Mesendoderm (in vitro differentiated cells): ENCODE measurements at regions not wholly inside any gene's neighbourhood (a gene's known extent, or its start where the extent isn't known, plus 50 kb on each side); places are given as distances from the start of the nearest gene placed in this dataset.

Experiments used
- DNase-seq: peaks from one replicate; pipeline ENCODE4 v3.0.0; 2013
- H2AK5ac ChIP-seq: 2 replicates; pipeline ENCODE4 v1.6.1; 2013; ENCODE audit warnings: low read length, inconsistent platforms
- H2BK120ac ChIP-seq: 2 replicates; pipeline ENCODE4 v1.6.1; 2013; ENCODE audit warnings: low read depth, mild to moderate bottlenecking, low read length, moderate library complexity, mixed read lengths
- H2BK15ac ChIP-seq: replicated peaks from 2 replicates; pipeline ENCODE4 v1.6.1; 2013; ENCODE audit warnings: low read depth, mild to moderate bottlenecking, moderate library complexity
- H2BK5ac ChIP-seq: 2 replicates; pipeline ENCODE4 v1.6.1; 2013; ENCODE audit warnings: low read length, inconsistent platforms
- H3K18ac ChIP-seq: 2 replicates; pipeline ENCODE4 v1.6.1; 2013; ENCODE audit warnings: mild to moderate bottlenecking, low read length, mixed read lengths
- H3K23ac ChIP-seq: one replicate; pipeline ENCODE4 v1.6.1; 2013; ENCODE audit warnings: low read length
- H3K27ac ChIP-seq: 2 replicates; pipeline ENCODE4 v1.5.1; 2013; ENCODE audit warnings: low read depth, mild to moderate bottlenecking, inconsistent platforms, low read length, moderate library complexity
- H3K27me3 ChIP-seq: 2 replicates; pipeline ENCODE4 v1.6.1; 2013; ENCODE audit warnings: low read length, control low read depth, mild to moderate bottlenecking, inconsistent platforms; ENCODE audit not compliant: insufficient read depth, poor library complexity
- H3K36me3 ChIP-seq: 2 replicates; pipeline ENCODE4 v1.6.1; 2013; ENCODE audit warnings: low read length, inconsistent platforms; ENCODE audit not compliant: control insufficient read depth, insufficient read depth
- H3K4ac ChIP-seq: one replicate; pipeline ENCODE4 v1.6.1; 2013; ENCODE audit warnings: low read depth, mild to moderate bottlenecking, low read length, moderate library complexity
- H3K4me1 ChIP-seq: 2 replicates; pipeline ENCODE4 v1.6.1; 2013; ENCODE audit warnings: low read depth, low read length, inconsistent platforms; ENCODE audit not compliant: control insufficient read depth
- H3K4me2 ChIP-seq: 2 replicates; pipeline ENCODE4 v1.6.1; 2013; ENCODE audit warnings: low read length
- H3K4me3 ChIP-seq: 2 replicates; pipeline ENCODE4 v1.5.1; 2013; ENCODE audit warnings: mild to moderate bottlenecking, low read length
- H3K56ac ChIP-seq: one replicate; pipeline ENCODE4 v1.6.1; 2013; ENCODE audit warnings: low read length
- H3K79me1 ChIP-seq: 2 replicates; pipeline ENCODE4 v1.6.1; 2013; ENCODE audit warnings: low read length, inconsistent platforms
- H3K79me2 ChIP-seq: 2 replicates; pipeline ENCODE4 v1.6.1; 2013; ENCODE audit warnings: mild to moderate bottlenecking, low read length; ENCODE audit not compliant: control insufficient read depth, insufficient read depth
- H3K9ac ChIP-seq: 2 replicates; pipeline ENCODE4 v1.6.1; 2013; ENCODE audit warnings: low read length, inconsistent platforms
- H4K5ac ChIP-seq: one replicate; pipeline ENCODE4 v1.6.1; 2013; ENCODE audit warnings: low read length
- H4K8ac ChIP-seq: one replicate; pipeline ENCODE4 v1.6.1; 2013; ENCODE audit warnings: low read depth, mild to moderate bottlenecking, control low read depth, low read length, moderate library complexity
- WGBS: extraction: QIAGEN DNeasy Blood & Tissue Kit; methylation state at CpG from one replicate; pipeline ENCODE4 v1.1.7; 2013; ENCODE audit warnings: low lambda C conversion rate, missing lambda C conversion rate; ENCODE audit not compliant: insufficient coverage; ENCODE audit errors: extremely low coverage; 5-methylcytosine and 5-hydroxymethylcytosine counted together

DNA sequence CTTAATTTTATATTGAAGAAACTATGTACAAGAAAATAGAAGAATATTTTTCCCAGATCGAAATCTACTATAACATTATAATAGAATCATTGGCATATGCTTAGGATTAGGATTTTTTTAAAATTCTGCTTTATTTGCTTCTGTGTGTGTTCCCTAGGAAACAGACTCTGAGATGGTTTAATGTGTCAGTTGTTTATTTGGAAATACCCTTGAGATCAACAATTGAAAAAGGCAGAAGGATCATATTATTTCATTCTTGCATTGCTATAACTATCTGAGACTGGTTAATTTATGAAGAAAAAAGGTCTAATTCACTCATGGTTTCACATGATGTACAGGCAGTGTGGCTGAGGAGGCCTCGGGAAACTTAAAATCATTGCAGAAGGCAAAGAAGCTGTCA lies 622.6 kb downstream of the PRR16 start:
- H2AK5ac ChIP-seq: no peak overlapping the region

GRCh38 chr5:121087560-121087959 lies 623.5 kb downstream of the PRR16 start:
- Histone ChIP-seq H3K4me2 (no peak overlapping the region), H3K4me3 (no peak overlapping the region), H4K8ac (no peak overlapping the region), H2BK120ac (no peak overlapping the region), H3K36me3 (no peaks in the 10 kb centered on the region), H3K79me1 (no peaks in the 10 kb centered on the region), H4K5ac (no peak overlapping the region), H3K27ac (no peak overlapping the region), H2BK5ac (no peak overlapping the region), H3K9ac (no peak overlapping the region), H3K4me1 (no peaks in the 10 kb centered on the region), H3K23ac (no peak overlapping the region), H2AK5ac (no peak overlapping the region), H3K4ac (no peak overlapping the region), H3K79me2 (no peaks in the 10 kb centered on the region), H2BK15ac (no peak overlapping the region), H3K18ac (no peak overlapping the region), H3K27me3 (no peaks in the 10 kb centered on the region), H3K56ac (no peak overlapping the region)
- DNase-seq: no peak
- WGBS: no CpG with 5 or more reads among the region's 3 CpGs

More for the DNA sequence above, 622.6 kb downstream of the PRR16 start:
- Histone ChIP-seq H2BK120ac (no peak overlapping the region), H4K8ac (no peak overlapping the region), H3K23ac (no peak overlapping the region), H3K18ac (no peak overlapping the region), H4K5ac (no peak overlapping the region), H3K27ac (no peak overlapping the region), H2BK15ac (no peak overlapping the region), H3K79me1 (no peaks in the 10 kb centered on the region), H3K4me3 (no peak overlapping the region), H3K79me2 (no peaks in the 10 kb centered on the region), H3K4ac (no peak overlapping the region), H3K4me1 (no peaks in the 10 kb centered on the region), H3K36me3 (no peaks in the 10 kb centered on the region), H3K4me2 (no peak overlapping the region), H3K27me3 (no peaks in the 10 kb centered on the region), H2BK5ac (no peak overlapping the region), H3K9ac (no peak overlapping the region), H3K56ac (no peak overlapping the region)
- WGBS: no CpG with 5 or more reads among the region's 2 CpGs
- no peak for DNase-seq

GRCh38 chr5:121088341-121088740 lies 624.2 kb downstream of the PRR16 start:
- H3K9ac ChIP-seq: no peak overlapping the region
- H3K23ac ChIP-seq: no peak overlapping the region
- H2BK5ac ChIP-seq: no peak overlapping the region
- H3K79me1 ChIP-seq: no peaks in the 10 kb centered on the region
- H3K18ac ChIP-seq: no peak overlapping the region
- H3K4me3 ChIP-seq: no peak overlapping the region
- H4K5ac ChIP-seq: no peak overlapping the region
- H3K4me1 ChIP-seq: no peaks in the 10 kb centered on the region
- no peak overlapping the region for H3K27ac ChIP-seq
- no peak overlapping the region for H2BK15ac ChIP-seq
- H4K8ac ChIP-seq: no peak overlapping the region
- no peak overlapping the region for H2AK5ac ChIP-seq
- H3K36me3 ChIP-seq: no peaks in the 10 kb centered on the region
- no peak overlapping the region for H3K4ac ChIP-seq
- no peak overlapping the region for H2BK120ac ChIP-seq
- no peaks in the 10 kb centered on the region for H3K79me2 ChIP-seq
- H3K56ac ChIP-seq: no peak overlapping the region
- no CpG with 5 or more reads among the region's 2 CpGs for WGBS
- no peaks in the 10 kb centered on the region for H3K27me3 ChIP-seq
- no peak overlapping the region for H3K4me2 ChIP-seq
- DNase-seq: no peak

GRCh38 chr5:121090822-121091221 lies 626.7 kb downstream of the PRR16 start:
- Histone ChIP-seq H4K8ac (no peak overlapping the region), H3K9ac (no peak overlapping the region), H3K79me1 (no peaks in the 10 kb centered on the region), H3K18ac (no peak overlapping the region), H2BK5ac (no peak overlapping the region), H3K36me3 (no peaks in the 10 kb centered on the region), H3K4me3 (no peak overlapping the region), H3K4ac (no peak overlapping the region), H2BK15ac (no peak overlapping the region), H3K23ac (no peak overlapping the region), H3K56ac (no peak overlapping the region), H3K79me2 (no peaks in the 10 kb centered on the region), H3K27me3 (no peaks in the 10 kb centered on the region), H2BK120ac (no peak overlapping the region), H3K4me1 (no peaks in the 10 kb centered on the region), H2AK5ac (no peak overlapping the region), H4K5ac (no peak overlapping the region), H3K27ac (no peak overlapping the region), H3K4me2 (no peak overlapping the region)
- no peak for DNase-seq
- WGBS: no CpG with 5 or more reads among the region's 2 CpGs

- H3K9ac ChIP-seq: no peak overlapping the region
- no peaks in the 10 kb centered on the region for H3K79me2 ChIP-seq
- no peaks in the 10 kb centered on the region for H3K79me1 ChIP-seq
- H3K56ac ChIP-seq: no peak overlapping the region
- H3K4me3 ChIP-seq: no peak overlapping the region
- no peak overlapping the region for H3K23ac ChIP-seq
- H4K5ac ChIP-seq: no peak overlapping the region
- H2BK5ac ChIP-seq: no peak overlapping the region
- no peak overlapping the region for H3K4ac ChIP-seq
- no peak for DNase-seq
- H2BK15ac ChIP-seq: no peak overlapping the region
- H3K4me2 ChIP-seq: no peak overlapping the region
- no peak overlapping the region for H2BK120ac ChIP-seq
- H3K27me3 ChIP-seq: no peaks in the 10 kb centered on the region
- no peak overlapping the region for H4K8ac ChIP-seq
- H2AK5ac ChIP-seq: no peak overlapping the region
- no peak overlapping the region for H3K18ac ChIP-seq
- H3K36me3 ChIP-seq: no peaks in the 10 kb centered on the region
- H3K4me1 ChIP-seq: no peaks in the 10 kb centered on the region
- H3K27ac ChIP-seq: no peak overlapping the region
These were observed 636.8 kb downstream of the PRR16 start for GRCh38 chr5:121100931-121101330.

DNA sequence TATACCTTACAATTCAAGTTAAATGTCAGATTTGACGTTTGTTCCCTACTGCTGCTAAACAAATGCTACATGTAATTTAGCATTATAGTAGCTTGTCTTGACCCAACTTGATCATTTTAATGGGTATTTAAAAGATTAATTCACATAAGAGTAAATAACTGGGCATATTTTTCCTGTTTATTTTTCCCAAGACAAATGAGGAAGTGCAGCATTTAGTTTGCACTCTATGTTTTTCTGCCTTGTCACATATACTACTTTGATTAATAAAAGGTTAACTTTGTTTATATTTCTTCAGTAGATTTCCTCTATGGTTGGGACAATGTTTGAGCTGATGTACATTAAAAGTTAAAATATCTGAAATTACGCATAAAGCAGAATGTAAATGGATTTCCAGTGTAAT lies 641.8 kb downstream of the PRR16 start:
- Histone ChIP-seq H3K27me3 (no peaks in the 10 kb centered on the region), H3K9ac (no peak overlapping the region), H3K4me3 (no peak overlapping the region), H3K79me1 (no peaks in the 10 kb centered on the region), H3K4me2 (no peak overlapping the region), H2BK5ac (no peak overlapping the region), H4K8ac (no peak overlapping the region), H3K4ac (no peak overlapping the region), H3K4me1 (no peaks in the 10 kb centered on the region), H3K36me3 (no peaks in the 10 kb centered on the region), H2AK5ac (no peak overlapping the region), H3K27ac (no peak overlapping the region), H2BK120ac (no peak overlapping the region), H3K23ac (no peak overlapping the region), H4K5ac (no peak overlapping the region), H3K18ac (no peak overlapping the region), H3K56ac (no peak overlapping the region), H3K79me2 (no peaks in the 10 kb centered on the region), H2BK15ac (no peak overlapping the region)
- DNase-seq: no peak
- WGBS: no CpG with 5 or more reads among the region's 2 CpGs
